ENCODE measurements at regions not wholly inside any gene's neighbourhood (a gene's known extent, or its start where the extent isn't known, plus 50 kb on each side); places are given as distances from the start of the nearest gene placed in this dataset.

GRCh38 chr3:81033684-81034083 lies 727.8 kb downstream of the GBE1 start:
- WGBS: 94% methylated on average over 4 of the region's 4 CpGs
- no peak for DNase-seq (ENCODE audit: low spot score)
- H3K4me3 ChIP-seq (ENCODE audit: low read depth in 1 of 3, low read length in 3 of 3): no peak overlapping the region
- H3K36me3 ChIP-seq (ENCODE audit: control insufficient read depth in 4 of 4, insufficient read depth in 3 of 4, low read depth in 1 of 4, low read length in 3 of 4): peaks cover 0 to 9% (median 4%) of the 10 kb centered on the region in 4 donors
- H3K27ac ChIP-seq (ENCODE audit: low read depth in 1 of 2, low read length in 2 of 2): no peak overlapping the region
- H3K27me3 ChIP-seq (ENCODE audit: control insufficient read depth in 4 of 4, insufficient read depth in 4 of 4, low read length in 3 of 4): no peaks in the 10 kb centered on the region
- TF ChIP-seq YY1 (IDR thresholded peaks at IDR 0.05) (no peak), EGR1 (IDR thresholded peaks at IDR 0.05; ENCODE audit: low read depth in 2 of 2) (no peak), CTCF (IDR thresholded peaks at IDR 0.05; ENCODE audit: low read depth, low read length, missing input control) (no peak), ZBTB33 (IDR thresholded peaks at IDR 0.05) (no peak), RXRA (IDR thresholded peaks at IDR 0.05) (no peak), FOXA2 (IDR thresholded peaks at IDR 0.05) (no peak), FOXA1 (IDR thresholded peaks at IDR 0.05) (no peak), ATF3 (IDR thresholded peaks at IDR 0.05) (no peak), REST (IDR thresholded peaks at IDR 0.05) (no peak), MAX (IDR thresholded peaks at IDR 0.05) (no peak), SP1 (IDR thresholded peaks at IDR 0.05) (no peak), JUND (IDR thresholded peaks at IDR 0.05) (no peak), HNF4G (IDR thresholded peaks at IDR 0.05) (no peak), NR2F2 (IDR thresholded peaks at IDR 0.05) (no peak), RAD21 (IDR thresholded peaks at IDR 0.05) (no peak), HNF4A (conservative IDR thresholded peaks at IDR 0.05) (no peak), TAF1 (conservative IDR thresholded peaks at IDR 0.05) (no peak), GABPA (IDR thresholded peaks at IDR 0.05 in 1 of 2, conservative IDR thresholded peaks at IDR 0.05 in 1 of 2) (no peak)
- H3K4me1 ChIP-seq (ENCODE audit: control insufficient read depth in 4 of 4, insufficient read depth in 4 of 4, low read length in 3 of 4): no peaks in the 10 kb centered on the region
- H3K9ac ChIP-seq (ENCODE audit: low read depth in 1 of 2, low read length in 2 of 2): no peak overlapping the region
- no peaks in the 10 kb centered on the region for H3K9me3 ChIP-seq (ENCODE audit: control insufficient read depth in 4 of 4, low read length in 3 of 4)
